Gastroesophageal sphincter (tissue), 4 donors: ENCODE measurements at regions not wholly inside any gene's neighbourhood (a gene's known extent, or its start where the extent isn't known, plus 50 kb on each side); places are given as distances from the start of the nearest gene placed in this dataset.

Experiments used
- ATAC-seq: fragments of 150-250 bp; one replicate; pipeline ENCODE4 v1.9.1; 2016; ENCODE audit warnings: mild to moderate bottlenecking, moderate library complexity
- H3K27ac ChIP-seq, 4 donors: fragments of 200-600 bp; sonication (generic) in 3 of 4; 1 replicate in 3 of 4; 2 replicates in 1 of 4; pipeline ENCODE4 v1.5.1; 2016 to 2019
- H3K27me3 ChIP-seq: fragments of 200-600 bp; sonication (generic); one replicate; pipeline ENCODE4 v1.5.1; 2019
- H3K36me3 ChIP-seq, 2 donors: fragments of 200-600 bp; sonication (generic); one replicate each; pipeline ENCODE4 v1.5.1; 2019; ENCODE audit warnings: control low read depth in 1 of 2
- H3K4me1 ChIP-seq, 3 donors: fragments of 200-600 bp; sonication (generic); 1 replicate in 2 of 3; 2 replicates in 1 of 3; pipeline ENCODE4 v1.5.1; 2016 to 2019; ENCODE audit warnings: control low read depth in 2 of 3
- H3K4me3 ChIP-seq, 2 donors: fragments of 200-600 bp; sonication (generic); one replicate each; pipeline ENCODE4 v1.5.1; 2019; ENCODE audit warnings: mild to moderate bottlenecking in 1 of 2, moderate library complexity in 1 of 2
- H3K9me3 ChIP-seq, 3 donors: fragments of 200-600 bp; sonication (generic); one replicate each; pipeline ENCODE4 v1.5.1; 2017 to 2019; ENCODE audit warnings: control low read depth in 2 of 3
- CTCF ChIP-seq, 4 experiments: fragments of 200-600 bp in 2 of 4; fragments of 450-650 bp in 2 of 4; sonication (generic) in 1 of 4; IDR thresholded peaks; one replicate each; pipeline ENCODE4 v1.5.1; 2017 to 2019; ENCODE audit warnings: antibody characterized with exemption in 4 of 4, mild to moderate bottlenecking in 2 of 4, moderate library complexity in 2 of 4
- EP300 ChIP-seq: sonication (generic); formaldehyde crosslinking; IDR thresholded peaks from one replicate; pipeline ENCODE4 v1.6.1; 2017; ENCODE audit warnings: antibody characterized with exemption, mild to moderate bottlenecking
- POLR2A ChIP-seq, 2 donors: fragments of 450-650 bp; IDR thresholded peaks; one replicate each; pipeline ENCODE4 v1.6.1; 2017; ENCODE audit warnings: antibody characterized with exemption in 2 of 2, mild to moderate bottlenecking in 2 of 2, moderate library complexity in 1 of 2
- POLR2AphosphoS5 ChIP-seq: sonication (generic); formaldehyde crosslinking; IDR thresholded peaks from one replicate; pipeline ENCODE4 v1.6.1; 2017; ENCODE audit warnings: antibody characterized with exemption
- WGBS, 2 donors: methylation state at CpG; one replicate each; pipeline ENCODE4 v1.1.5; 2018; ENCODE audit warnings: low coverage in 1 of 2; 5-methylcytosine and 5-hydroxymethylcytosine counted together

DNA sequence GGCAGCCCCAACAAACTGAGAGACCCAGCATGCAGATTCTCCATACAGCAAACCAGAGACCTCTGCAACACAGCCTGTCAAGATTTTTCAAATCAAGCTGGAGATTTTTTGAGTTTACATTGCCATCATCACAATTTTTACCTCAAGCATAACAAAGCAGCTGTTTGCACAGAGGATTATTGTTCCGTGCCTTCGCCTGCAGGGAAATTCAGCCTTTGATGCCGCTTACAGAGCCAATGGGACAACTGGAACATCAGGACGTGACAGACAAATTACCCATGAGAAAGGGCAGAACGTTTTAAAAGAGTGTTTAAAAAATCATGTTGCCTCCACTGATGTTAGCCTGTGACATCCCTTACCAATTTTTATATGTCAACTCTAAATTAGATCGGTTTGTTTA is 363.7 kb downstream of the FBXW7 start:
- no peak for ATAC-seq
- Histone ChIP-seq H3K27ac (no peak overlapping the region), H3K36me3 (no peaks in the 10 kb centered on the region), H3K4me3 (no peak overlapping the region), H3K9me3 (no peaks in the 10 kb centered on the region), H3K27me3 (no peaks in the 10 kb centered on the region), H3K4me1 (no peaks in the 10 kb centered on the region)
- WGBS, 2 donors, result 38 to 76% methylated on average over 3 to 6 of the region's 6 CpGs
- TF ChIP-seq EP300 (no peak), CTCF (IDR thresholded peaks at IDR 0.05) (no peak), POLR2A (IDR thresholded peaks at IDR 0.05) (no peak), POLR2AphosphoS5 (no peak)

DNA sequence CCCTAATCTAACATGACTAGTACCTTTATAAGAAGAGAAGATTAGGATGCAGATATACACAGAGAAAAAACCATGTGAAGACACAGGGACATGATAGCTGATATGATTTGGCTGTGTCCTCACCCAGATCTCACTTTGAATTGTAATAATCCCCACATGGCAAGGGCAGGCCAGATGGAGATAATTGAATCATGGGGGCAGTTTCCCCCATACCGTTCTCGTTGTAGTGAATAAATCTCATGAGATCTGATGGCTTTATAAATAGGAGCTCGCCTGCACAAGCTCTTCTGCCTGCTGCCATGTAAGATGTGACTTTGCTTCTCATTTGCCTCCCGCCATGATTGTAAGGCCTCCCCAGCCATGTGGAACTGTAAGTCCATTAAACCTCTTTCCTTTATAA is 364.3 kb downstream of the FBXW7 start:
- H3K4me1 ChIP-seq, result no peaks in the 10 kb centered on the region
- ATAC-seq, result no peak
- 93 to 98% methylated on average over 4 of the region's 4 CpGs for WGBS, 2 donors
- H3K27me3 ChIP-seq, result no peaks in the 10 kb centered on the region
- H3K27ac ChIP-seq, result no peak overlapping the region
- H3K4me3 ChIP-seq, result no peak overlapping the region
- H3K9me3 ChIP-seq, result no peaks in the 10 kb centered on the region
- no peak for TF ChIP-seq POLR2AphosphoS5
- TF ChIP-seq EP300, result no peak
- no peak for TF ChIP-seq CTCF (IDR thresholded peaks at IDR 0.05)
- no peak for TF ChIP-seq POLR2A (IDR thresholded peaks at IDR 0.05)
- no peaks in the 10 kb centered on the region for H3K36me3 ChIP-seq

DNA sequence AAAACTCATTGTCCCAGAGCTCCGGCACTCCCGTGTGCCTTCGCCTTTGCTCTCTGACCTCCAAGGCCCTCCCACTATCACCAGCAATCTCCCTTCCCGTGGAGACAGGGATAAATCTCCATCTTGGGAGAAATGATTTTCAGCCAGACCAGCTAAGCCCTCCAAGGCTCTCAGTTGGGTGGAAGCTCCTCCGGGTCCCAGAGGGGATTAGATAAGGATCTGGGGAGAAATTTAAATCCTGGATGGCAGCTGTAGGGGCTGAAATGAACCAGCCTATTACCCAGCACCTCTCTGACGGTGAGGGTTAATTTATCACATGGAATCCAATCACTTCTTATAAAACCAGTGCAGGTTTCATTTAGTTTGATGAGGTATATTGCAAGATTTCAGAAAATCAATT is 366.2 kb downstream of the FBXW7 start:
- WGBS, 2 donors, result 40 to 56% methylated on average over 3 to 4 of the region's 6 CpGs
- no peaks in the 10 kb centered on the region for H3K27me3 ChIP-seq
- no peak for ATAC-seq
- H3K4me1 ChIP-seq, result peaks cover 0 to 7% (median 0%) of the 10 kb centered on the region in 3 donors
- no peaks in the 10 kb centered on the region for H3K9me3 ChIP-seq
- no peaks in the 10 kb centered on the region for H3K36me3 ChIP-seq
- H3K4me3 ChIP-seq, result no peak overlapping the region
- H3K27ac ChIP-seq, result no peak overlapping the region
- TF ChIP-seq EP300 (no peak), CTCF (IDR thresholded peaks at IDR 0.05) (no peak), POLR2A (IDR thresholded peaks at IDR 0.05) (no peak), POLR2AphosphoS5 (no peak)

DNA sequence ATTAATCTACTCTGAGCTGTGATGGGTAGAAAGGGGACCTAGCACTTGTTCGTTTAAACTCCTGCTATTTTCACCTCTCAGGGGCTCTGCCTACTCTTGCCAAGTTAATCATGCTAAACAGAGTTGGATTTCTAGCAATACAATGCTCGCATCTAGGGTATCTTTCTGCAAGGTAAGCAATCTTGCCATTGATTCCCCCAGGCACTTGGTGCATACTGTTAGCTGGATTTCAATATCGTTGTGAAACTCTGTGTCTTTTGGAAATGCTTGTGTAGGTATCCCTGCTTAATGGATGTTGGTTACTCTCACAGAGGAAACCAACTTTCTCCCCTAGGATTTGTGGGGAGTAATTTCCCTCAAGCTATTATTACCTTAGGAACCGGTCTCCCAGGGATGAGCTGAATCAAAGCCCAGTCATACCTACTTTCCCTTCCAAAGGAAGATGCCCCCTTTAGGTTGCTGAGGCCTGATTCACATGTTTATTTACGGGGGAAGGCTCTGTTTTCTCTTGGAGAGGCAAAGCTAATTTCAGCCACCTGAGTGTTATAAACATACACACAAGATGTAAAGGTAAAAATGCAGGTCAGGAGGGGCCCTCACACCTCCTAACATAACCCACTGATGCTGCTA is 366.8 kb downstream of the FBXW7 start:
- WGBS, 2 donors, result 32 to 69% methylated on average over 2 to 3 of the region's 5 CpGs
- Histone ChIP-seq H3K36me3 (no peaks in the 10 kb centered on the region), H3K4me3 (no peak overlapping the region), H3K9me3 (no peaks in the 10 kb centered on the region), H3K4me1 (peaks cover 0 to 7% (median 0%) of the 10 kb centered on the region in 3 donors), H3K27me3 (no peaks in the 10 kb centered on the region), H3K27ac (no peak overlapping the region)
- no peak for ATAC-seq
- TF ChIP-seq EP300, result no peak

DNA sequence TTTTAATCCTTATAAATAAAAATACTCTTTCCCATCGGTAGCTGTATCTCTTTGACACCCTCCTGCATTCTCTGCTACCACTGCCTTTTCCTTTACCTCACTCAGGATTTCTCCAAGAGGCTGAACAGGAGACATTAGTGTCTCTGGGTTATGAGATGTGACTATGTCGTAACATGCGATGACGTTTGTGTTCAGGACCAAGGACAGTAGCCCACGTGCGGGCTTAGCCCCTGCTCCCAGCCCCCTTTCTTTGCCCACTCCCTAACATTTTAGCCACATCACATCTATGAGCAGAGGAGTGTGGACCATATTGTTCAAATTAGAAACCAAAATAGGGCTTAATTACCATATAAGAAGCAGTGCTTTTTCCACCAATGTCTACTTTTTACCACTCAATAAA is 369.3 kb downstream of the FBXW7 start:
- peaks cover 0 to 20% (median 0%) of the 10 kb centered on the region in 3 donors for H3K4me1 ChIP-seq
- no peaks in the 10 kb centered on the region for H3K36me3 ChIP-seq
- H3K27ac ChIP-seq, result no peak overlapping the region
- 10 to 27% methylated on average over 5 to 6 of the region's 6 CpGs for WGBS, 2 donors
- no peaks in the 10 kb centered on the region for H3K9me3 ChIP-seq
- no peak for ATAC-seq
- no peak overlapping the region for H3K4me3 ChIP-seq
- H3K27me3 ChIP-seq, result no peaks in the 10 kb centered on the region
- TF ChIP-seq CTCF (IDR thresholded peaks at IDR 0.05) (no peak), POLR2A (IDR thresholded peaks at IDR 0.05) (no peak), POLR2AphosphoS5 (no peak), EP300 (no peak)
